Stomach (tissue), 4 donors: ENCODE measurements at regions not wholly inside any gene's neighbourhood (a gene's known extent, or its start where the extent isn't known, plus 50 kb on each side); places are given as distances from the start of the nearest gene placed in this dataset.

Experiments
- EP300 ChIP-seq: sonication (generic); formaldehyde crosslinking; IDR thresholded peaks from one replicate; pipeline ENCODE4 v1.6.1; 2017; ENCODE audit warnings: antibody characterized with exemption
- POLR2A ChIP-seq, 4 donors: fragments of 450-650 bp; IDR thresholded peaks; one replicate each; pipeline ENCODE4 v1.6.1; 2016; ENCODE audit warnings: antibody characterized with exemption in 4 of 4, control low read depth in 2 of 4, mild to moderate bottlenecking in 1 of 4, moderate library complexity in 1 of 4
- POLR2AphosphoS5 ChIP-seq, 3 donors: sonication (generic); formaldehyde crosslinking; IDR thresholded peaks; one replicate each; pipeline ENCODE4 v1.6.1; 2016; ENCODE audit warnings: antibody characterized with exemption in 3 of 3
- TF ChIP-seq, protein P1 (sequence below), 7 experiments: fragments of 450-650 bp in 4 of 7; fragments of 200-600 bp in 3 of 7; sonication (generic) in 3 of 7; IDR thresholded peaks; one replicate each; pipeline ENCODE4 v1.5.1; 2016 to 2019; ENCODE audit warnings: antibody characterized with exemption in 7 of 7, control low read depth in 2 of 7, mild to moderate bottlenecking in 1 of 7

DNA sequence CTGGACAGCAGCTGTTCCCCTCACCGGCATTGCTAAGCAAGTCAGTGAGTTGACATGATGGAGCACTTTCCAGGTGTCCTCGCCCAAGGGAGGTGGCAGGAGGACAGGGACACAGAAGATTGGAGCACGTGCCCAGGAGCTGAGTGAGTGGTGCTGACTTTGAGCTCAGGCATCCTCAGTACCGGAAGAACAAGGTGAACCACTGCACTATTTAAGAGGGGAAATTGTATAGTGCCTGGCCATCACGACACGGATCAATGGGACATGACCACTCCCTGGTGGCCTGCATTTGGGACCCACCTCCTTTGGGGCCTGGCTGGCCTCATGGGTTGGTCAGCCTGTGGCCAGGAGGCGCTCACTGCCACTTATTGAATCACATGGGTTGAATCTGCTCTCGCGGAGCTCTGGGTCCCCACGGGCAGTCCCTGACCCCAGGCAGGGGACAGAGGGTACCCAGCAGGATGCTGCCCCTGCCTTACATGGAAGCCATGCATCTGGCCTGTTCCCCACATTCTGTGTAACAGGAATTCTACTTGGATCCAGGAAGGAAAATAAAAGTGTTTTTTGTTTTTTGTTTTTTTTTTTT is 206.9 kb upstream of the ZNF536 start:
- TF ChIP-seq, protein P1, sequence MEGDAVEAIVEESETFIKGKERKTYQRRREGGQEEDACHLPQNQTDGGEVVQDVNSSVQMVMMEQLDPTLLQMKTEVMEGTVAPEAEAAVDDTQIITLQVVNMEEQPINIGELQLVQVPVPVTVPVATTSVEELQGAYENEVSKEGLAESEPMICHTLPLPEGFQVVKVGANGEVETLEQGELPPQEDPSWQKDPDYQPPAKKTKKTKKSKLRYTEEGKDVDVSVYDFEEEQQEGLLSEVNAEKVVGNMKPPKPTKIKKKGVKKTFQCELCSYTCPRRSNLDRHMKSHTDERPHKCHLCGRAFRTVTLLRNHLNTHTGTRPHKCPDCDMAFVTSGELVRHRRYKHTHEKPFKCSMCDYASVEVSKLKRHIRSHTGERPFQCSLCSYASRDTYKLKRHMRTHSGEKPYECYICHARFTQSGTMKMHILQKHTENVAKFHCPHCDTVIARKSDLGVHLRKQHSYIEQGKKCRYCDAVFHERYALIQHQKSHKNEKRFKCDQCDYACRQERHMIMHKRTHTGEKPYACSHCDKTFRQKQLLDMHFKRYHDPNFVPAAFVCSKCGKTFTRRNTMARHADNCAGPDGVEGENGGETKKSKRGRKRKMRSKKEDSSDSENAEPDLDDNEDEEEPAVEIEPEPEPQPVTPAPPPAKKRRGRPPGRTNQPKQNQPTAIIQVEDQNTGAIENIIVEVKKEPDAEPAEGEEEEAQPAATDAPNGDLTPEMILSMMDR (IDR thresholded peaks at IDR 0.05), result no peak
- no peak for TF ChIP-seq POLR2A (IDR thresholded peaks at IDR 0.05)
- TF ChIP-seq POLR2AphosphoS5 (IDR thresholded peaks at IDR 0.05), result no peak
- no peak for TF ChIP-seq EP300
